ENCODE measurements at regions not wholly inside any gene's neighbourhood (a gene's known extent, or its start where the extent isn't known, plus 50 kb on each side); places are given as distances from the start of the nearest gene placed in this dataset.
"Not testable (repeated sequence)": the region's sequence is repeated elsewhere in the genome, so short reads cannot be mapped to it uniquely, and the experiment has no call there.

DNA sequence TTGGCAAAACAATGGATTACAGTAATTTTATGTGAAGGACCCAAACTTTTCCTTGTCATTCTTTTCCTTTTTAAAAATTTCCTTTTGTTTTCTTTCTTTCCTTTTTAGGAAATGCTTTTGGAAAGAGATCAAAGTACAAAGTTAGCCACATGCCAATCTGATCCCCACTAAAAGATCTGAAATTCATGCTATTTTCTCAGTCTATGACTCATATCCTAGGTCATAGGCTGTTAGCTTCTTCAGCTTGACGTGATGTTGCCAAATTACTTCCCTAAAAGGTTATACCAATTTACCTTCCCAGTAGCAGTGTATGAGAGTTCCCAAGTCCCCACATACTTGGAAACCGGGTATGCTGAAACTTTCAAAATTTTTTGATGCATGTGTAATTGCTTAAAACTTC lies 355.3 kb downstream of the INSIG2 start:
- no peak for DNase-seq

DNA sequence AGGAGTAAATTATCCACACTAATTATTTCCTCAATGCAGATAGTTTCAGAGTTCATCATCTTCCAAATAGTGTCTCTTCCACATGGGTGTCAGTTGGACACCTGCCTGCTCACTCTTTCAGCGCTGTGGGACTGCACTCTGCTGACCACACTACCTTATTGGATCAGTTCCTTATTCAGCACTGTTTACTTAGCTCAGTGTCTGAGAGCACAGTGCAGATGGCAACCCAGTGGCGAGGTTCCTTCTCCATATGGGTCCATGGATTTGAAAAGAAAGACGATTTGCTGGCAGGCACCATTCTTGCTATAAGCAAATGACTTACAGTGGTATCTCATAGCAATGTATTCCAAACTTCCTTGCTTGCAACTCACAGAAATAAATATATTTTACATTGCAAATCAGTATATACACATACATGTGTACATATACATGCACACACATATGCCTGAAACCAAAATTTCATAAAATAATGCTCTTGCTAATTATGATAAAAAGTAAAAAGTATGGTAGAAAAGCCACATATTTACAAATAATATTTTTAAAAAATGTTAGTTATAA lies 354.8 kb downstream of the INSIG2 start:
- no peak for DNase-seq

- no peak for DNase-seq
These were observed 353.8 kb downstream of the INSIG2 start for GRCh38 chr2:118442046-118442445.

- DNase-seq, result no peak
These were observed 352.3 kb downstream of the INSIG2 start for GRCh38 chr2:118440404-118441098.

GRCh38 chr2:118437501-118437900 lies 349.2 kb downstream of the INSIG2 start:
- no peak for DNase-seq

- DNase-seq, result no peak
These were observed 343.7 kb downstream of the INSIG2 start for GRCh38 chr2:118431997-118432396.

DNA sequence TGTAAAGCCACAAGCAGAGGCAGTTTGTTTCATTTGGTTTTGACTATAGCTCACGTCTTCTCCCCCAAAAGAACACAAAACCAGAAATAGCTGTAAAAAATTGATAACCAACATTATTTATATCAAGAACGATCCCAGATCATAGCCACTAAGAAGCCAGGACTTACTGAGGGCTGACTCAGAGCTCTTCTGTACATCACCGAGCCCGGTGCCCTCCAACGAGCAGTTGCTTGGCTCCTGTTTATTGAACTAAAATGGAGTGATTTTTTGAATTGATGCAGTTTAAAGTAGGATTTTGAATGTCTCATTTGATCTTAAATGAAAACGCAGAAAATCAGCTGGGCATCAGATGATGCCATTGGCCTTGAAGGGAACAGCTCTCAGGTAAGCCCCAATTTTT lies 343.3 kb downstream of the INSIG2 start:
- no peak for DNase-seq

DNA sequence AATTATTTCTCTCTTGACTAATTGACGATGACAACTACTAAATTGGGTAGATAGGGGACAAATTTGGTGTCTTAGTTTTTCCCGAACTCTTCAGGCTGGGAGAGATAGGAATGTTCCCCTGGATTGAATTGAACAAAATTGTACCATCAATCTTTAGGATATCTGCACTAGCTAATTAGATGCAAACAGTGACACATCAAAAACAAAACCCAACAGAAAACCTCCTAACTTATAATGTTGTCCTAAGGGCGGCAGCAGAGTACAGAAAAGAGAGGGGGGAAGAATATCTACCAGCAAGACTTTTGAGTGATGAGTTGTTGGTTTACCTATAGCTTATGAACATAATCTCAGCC lies 342.9 kb downstream of the INSIG2 start:
- no peak for DNase-seq

DNA sequence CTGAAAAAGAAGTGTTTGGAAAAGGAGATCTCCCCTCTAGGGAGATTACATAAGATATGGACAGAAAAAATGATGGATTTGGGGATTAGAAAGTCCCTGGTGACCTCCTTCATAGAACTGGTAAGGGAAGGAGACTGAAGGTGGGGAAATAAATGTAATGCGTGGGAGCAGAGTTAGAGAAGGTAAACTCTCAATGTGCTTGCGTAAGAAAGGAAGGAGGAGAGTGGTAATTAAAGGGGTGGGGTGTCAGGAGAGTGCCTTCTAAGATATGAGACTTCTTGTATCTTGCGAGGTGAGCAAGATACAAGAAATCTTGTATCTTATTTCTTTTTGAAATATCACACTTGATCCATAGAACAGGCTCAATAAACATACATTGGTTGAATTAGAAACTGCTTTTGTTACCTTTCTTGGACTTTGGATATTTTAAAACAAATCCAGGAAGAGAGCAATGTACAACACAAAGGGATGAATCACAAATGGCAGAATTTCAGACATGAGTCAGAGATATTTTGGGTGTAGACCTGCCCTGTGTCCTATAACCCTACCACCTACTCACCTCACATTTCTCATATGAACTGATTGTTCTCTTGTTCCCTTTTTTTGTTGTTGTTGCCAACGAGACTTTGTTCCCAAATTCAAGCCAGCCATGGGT lies 342.4 kb downstream of the INSIG2 start:
- DNase-seq, result no peak

DNA sequence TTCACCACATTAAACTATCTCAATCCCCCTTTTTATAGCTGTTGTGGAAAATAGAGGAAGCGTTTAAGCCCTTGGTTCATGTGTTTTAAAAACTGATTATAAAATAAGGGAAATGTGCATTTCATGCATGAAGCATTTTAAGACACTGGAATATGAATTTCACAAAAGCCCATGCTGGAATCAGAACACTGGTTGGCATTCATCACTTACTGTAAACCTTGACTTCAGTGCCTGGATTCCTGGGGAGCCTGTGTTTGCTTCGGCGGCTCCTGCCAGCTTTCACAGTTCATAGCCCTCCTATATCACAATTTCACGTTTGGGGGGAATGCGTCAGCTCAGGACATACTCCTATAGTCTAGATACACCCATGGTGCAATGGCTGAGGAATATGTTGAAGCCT lies 336.9 kb downstream of the INSIG2 start:
- DNase-seq, result no peak

- no peak for DNase-seq
These were observed 335.5 kb downstream of the INSIG2 start for GRCh38 chr2:118423776-118424175.

GRCh38 chr2:118421648-118422047 lies 333.4 kb downstream of the INSIG2 start:
- DNase-seq, result no peak

GRCh38 chr2:118417406-118418120 lies 329.3 kb downstream of the INSIG2 start:
- DNase-seq, result no peak

DNA sequence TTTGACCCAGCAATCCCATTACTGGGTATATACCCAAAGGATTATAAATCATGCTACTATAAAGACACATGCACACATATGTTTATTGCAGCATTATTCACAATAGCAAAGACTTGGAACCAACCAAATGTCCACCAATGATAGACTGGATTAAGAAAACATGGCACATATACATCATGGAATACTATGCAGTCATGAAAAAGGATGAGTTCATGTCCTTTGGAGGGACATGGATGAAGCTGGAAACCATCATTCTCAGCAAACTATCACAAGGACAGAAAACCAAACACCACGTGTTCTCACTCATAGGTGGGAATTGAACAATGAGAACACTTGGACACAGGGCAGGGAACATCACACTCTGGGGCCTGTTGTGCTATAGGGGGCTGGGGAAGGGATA lies 326.9 kb downstream of the INSIG2 start:
- not testable (repeated sequence) for DNase-seq

DNA sequence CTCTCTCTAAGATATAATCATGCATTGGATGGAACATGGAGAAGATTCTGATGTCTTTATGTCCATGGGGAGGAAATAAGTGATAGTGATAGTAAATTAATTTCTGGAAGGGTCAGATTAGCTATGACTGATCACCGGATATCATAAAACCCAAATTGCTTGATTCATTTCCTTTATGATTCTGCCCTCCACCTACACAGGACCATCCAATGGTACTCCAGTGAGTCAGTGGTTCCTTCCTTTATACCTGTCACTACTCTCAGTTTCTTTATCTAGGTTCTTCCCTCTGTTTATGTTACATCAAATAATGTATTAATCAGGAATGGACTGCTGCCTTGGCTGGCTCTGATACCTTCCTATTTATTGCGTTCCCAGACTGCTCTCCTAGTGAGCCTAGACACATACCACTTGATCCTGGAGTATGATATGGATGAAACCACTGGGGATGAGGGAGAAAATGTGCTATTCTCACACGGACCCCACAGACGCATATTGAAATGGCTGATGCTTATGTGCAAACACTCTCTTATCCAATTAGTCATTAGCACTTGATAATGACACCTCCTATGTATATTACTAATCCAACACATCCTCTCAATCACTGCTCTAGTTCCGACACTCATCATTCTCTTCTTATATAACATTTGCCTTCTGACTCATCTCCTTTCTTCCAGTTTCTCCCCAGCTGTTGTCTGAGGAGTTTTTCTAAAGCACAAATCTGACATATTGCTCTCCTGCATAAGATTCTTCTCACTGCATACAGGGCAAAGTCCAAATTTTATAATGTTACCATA lies 315.6 kb downstream of the INSIG2 start:
- no peak for DNase-seq

- no peak for DNase-seq
These were observed 300.5 kb downstream of the INSIG2 start for GRCh38 chr2:118388771-118389170.

GRCh38 chr2:118387509-118387908 lies 299.2 kb downstream of the INSIG2 start:
- DNase-seq, result no peak

DNA sequence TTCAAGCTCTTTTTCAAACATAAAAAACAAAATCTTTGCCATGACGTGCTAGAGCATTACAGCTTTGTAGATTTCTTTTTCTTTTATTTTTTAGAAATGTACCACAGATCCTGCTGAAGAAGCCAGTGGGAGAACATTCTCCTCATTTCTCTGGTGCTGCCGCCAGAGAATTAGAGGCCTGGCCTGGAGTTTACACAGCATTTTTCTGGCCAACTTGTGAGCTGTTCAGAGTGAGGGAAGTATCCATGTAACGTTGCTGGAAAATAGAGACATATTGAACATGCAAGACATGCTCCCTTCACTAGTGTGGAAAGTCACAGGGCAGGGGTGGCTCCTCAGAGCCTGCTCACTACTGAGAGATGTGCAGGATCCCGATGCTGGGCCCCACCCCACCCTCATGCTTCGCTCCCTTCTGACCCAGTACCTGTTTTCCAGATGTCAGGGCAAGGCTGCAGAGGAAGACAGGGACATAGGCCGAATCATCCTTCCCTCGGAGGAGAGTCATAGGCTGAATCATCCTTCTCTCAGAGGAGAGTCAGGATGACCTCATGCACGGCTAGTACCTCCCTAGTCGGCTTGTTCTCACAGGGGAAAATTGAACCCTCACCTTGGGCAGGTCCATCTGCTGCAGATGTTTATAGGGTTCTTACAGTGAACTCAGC lies 298.5 kb downstream of the INSIG2 start:
- DNase-seq, result no peak

GRCh38 chr2:118380915-118381653 lies 292.8 kb downstream of the INSIG2 start:
- no peak for DNase-seq

GRCh38 chr2:118375907-118376485 lies 287.7 kb downstream of the INSIG2 start:
- no peak for DNase-seq
